Activated T-cell treated with anti-CD3 and anti-CD28 coated beads for 48 hours (primary cell): ENCODE measurements at regions not wholly inside any gene's neighbourhood (a gene's known extent, or its start where the extent isn't known, plus 50 kb on each side); places are given as distances from the start of the nearest gene placed in this dataset.

Source experiments
- DNase-seq: peaks from one replicate; pipeline ENCODE4 v3.0.0-alpha.2; 2020; ENCODE audit warnings: low read depth

DNA sequence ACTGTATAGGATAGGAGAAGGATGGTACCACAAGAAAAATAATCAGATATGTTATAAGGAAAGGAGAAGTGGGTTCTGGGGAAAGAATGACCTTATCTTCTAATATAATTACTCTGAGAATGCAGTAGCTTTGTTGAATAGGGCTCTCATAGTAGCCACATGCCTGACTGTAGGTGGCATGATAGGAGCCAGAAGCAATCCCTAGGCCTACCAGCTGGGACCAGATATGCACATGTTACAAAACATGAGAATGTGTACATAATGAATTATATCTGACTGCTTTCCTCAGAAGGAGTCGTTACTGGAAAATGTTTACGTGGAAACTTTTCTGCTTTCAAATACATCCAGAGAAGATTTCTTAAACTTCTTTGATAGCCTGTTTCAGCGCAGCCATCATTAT lies 53.2 kb upstream of the FAM3C start:
- DNase-seq, result no peak

- no peak for DNase-seq
Observed at GRCh38 chr7:121448429-121448828, 52.3 kb upstream of the FAM3C start.

DNA sequence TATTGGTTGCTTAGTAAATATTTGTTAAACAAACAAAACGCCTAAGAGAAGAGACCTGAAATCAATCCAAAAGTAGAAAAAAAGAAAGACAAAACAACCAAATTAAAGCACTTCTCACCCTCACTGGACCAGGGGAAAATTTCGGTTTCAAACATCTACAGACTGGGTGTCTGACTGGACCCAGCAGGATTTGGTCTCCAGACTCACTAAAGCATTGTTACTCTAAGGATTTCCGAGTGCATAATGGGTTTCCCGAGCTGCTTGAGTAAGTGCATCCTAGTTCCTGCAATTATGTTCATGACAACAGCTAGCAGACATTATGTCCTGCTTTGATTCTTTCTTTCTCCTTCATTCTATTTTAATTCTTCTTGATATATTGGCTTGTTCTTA lies 51.8 kb upstream of the FAM3C start:
- DNase-seq, result no peak

DNA sequence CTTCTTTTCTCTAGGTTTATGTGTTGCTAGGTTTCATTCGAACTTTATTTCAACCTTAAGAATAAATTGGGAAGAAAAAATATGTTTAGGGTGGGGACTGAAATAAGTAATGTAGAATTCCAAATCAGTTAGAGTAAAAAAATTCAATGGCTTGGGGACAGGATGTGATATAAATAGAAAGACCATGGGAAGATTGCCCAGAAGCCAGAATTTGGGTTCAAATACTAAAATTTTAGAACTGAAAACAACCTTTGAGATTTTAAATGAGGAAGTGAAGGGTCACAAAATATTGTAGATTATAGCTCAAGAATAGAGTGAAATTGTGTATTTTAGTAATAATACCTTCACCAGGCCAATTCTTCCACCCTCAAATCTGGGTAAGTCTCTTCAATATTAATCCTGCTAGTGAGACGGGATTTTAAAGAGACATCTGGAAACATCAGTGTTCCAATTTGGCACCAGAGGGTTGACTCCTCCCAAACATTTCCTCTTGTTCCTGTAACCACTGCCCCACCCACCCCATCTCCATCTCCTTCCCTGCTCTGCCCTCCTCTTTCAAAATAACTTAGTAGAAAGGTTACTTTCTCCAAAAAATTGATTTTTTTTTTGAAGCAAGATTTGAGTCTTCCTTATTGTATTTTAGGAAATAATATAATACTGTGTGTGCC lies 51.3 kb upstream of the FAM3C start:
- DNase-seq, result no peak

DNA sequence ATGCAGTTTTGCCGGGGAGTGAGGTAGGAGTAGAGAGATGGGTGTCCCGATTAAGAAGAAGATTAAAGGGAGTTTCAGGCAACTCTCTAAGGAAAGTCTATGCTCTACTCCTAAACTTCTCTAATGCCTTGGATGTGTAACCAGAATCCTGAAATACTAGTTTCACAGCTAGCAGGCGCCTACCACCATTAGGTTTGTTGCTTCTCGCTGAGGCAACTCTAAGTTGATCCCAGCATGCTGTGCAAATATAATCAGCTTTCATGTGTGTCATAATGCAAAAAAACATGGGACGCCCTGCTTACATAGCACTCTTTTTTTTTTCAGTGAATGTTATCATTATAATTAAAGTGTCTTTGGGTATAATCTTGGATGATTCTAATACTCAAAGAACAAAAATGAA lies 50.4 kb upstream of the FAM3C start:
- DNase-seq, result no peak
